WTC11 (cell line): ENCODE measurements at regions not wholly inside any gene's neighbourhood (a gene's known extent, or its start where the extent isn't known, plus 50 kb on each side); places are given as distances from the start of the nearest gene placed in this dataset.

Source experiments
- ATAC-seq: fragments of 200-7000 bp; cut with Tn5 transposase; 2 replicates; pipeline ENCODE4 v1.10.0; 2021; ENCODE audit warnings: mild to moderate bottlenecking, moderate library complexity
- CTCF ChIA-PET: fragments of 300-600 bp; sonication (Branson Sonifier 250); formaldehyde crosslinking; loops from one replicate; lab custom pipeline; 2021; ENCODE audit warnings: antibody characterized with exemption; lab: Charles Lee
- POLR2A ChIA-PET: fragments of 350-600 bp; sonication (Branson Sonifier 250); formaldehyde crosslinking; loops from one replicate; lab custom pipeline; 2021; ENCODE audit warnings: antibody characterized with exemption; lab: Charles Lee
- DNase-seq: peaks from one replicate; pipeline ENCODE4 v3.0.0; 2021; ENCODE audit warnings: low spot score
- H3K27ac Mint-ChIP-seq: 2 replicates; pipeline ENCODE4 v1.8.0; 2021; ENCODE audit warnings: mixed read lengths
- H3K27me3 Mint-ChIP-seq: 2 replicates; pipeline ENCODE4 v1.8.0; 2021; ENCODE audit warnings: low read depth, mild to moderate bottlenecking, moderate library complexity, mixed read lengths
- H3K36me3 Mint-ChIP-seq: 2 replicates; pipeline ENCODE4 v1.8.0; 2021; ENCODE audit warnings: mixed read lengths
- H3K4me1 Mint-ChIP-seq: 2 replicates; pipeline ENCODE4 v1.8.0; 2022; ENCODE audit warnings: mixed read lengths
- H3K4me3 Mint-ChIP-seq: 2 replicates; pipeline ENCODE4 v1.8.0; 2021; ENCODE audit warnings: mild to moderate bottlenecking, moderate library complexity, mixed read lengths
- H3K9me3 Mint-ChIP-seq: 2 replicates; pipeline ENCODE4 v1.8.0; 2021; ENCODE audit warnings: mixed read lengths
- AR ChIP-seq: fragments of 250-450 bp; sonication (Bioruptor Pico); IDR thresholded peaks from 2 replicates; pipeline ENCODE4 v1.9.0; 2021; ENCODE audit warnings: mild to moderate bottlenecking
- ARID4B ChIP-seq: sonication (generic); formaldehyde crosslinking; IDR thresholded peaks from 2 replicates; pipeline ENCODE4 v1.8.0; 2023; ENCODE audit warnings: missing genetic modification reagents, mild to moderate bottlenecking, borderline replicate concordance
- ATF2 ChIP-seq: sonication (generic); formaldehyde crosslinking; IDR thresholded peaks from 2 replicates; pipeline ENCODE4 v1.8.1; 2022; ENCODE audit warnings: low read depth, missing genetic modification reagents, borderline replicate concordance
- CBFB ChIP-seq: sonication (generic); formaldehyde crosslinking; IDR thresholded peaks from 2 replicates; pipeline ENCODE4 v1.8.1; 2022; ENCODE audit warnings: mild to moderate bottlenecking, low read depth, missing genetic modification reagents
- CREM ChIP-seq: sonication (generic); formaldehyde crosslinking; IDR thresholded peaks from 2 replicates; pipeline ENCODE4 v1.8.1; 2022; ENCODE audit warnings: mild to moderate bottlenecking, missing genetic modification reagents, moderate library complexity
- E2F1 ChIP-seq: sonication (generic); formaldehyde crosslinking; IDR thresholded peaks from 2 replicates; pipeline ENCODE4 v1.8.0; 2022; ENCODE audit warnings: mild to moderate bottlenecking, missing genetic modification reagents
- FOXJ3 ChIP-seq: sonication (generic); formaldehyde crosslinking; IDR thresholded peaks from 2 replicates; pipeline ENCODE4 v1.9.0; 2021; ENCODE audit warnings: missing genetic modification reagents, mild to moderate bottlenecking, borderline replicate concordance
- MXD4 ChIP-seq: fragments of 250-450 bp; sonication (Bioruptor Pico); IDR thresholded peaks from 2 replicates; pipeline ENCODE4 v1.8.0; 2021; ENCODE audit warnings: mild to moderate bottlenecking, moderate library complexity, borderline replicate concordance
- RORB ChIP-seq: fragments of 250-450 bp; sonication (Bioruptor Pico); IDR thresholded peaks from 2 replicates; pipeline ENCODE4 v1.9.0; 2021; ENCODE audit warnings: mild to moderate bottlenecking
- SP1 ChIP-seq: sonication (generic); formaldehyde crosslinking; conservative IDR thresholded peaks from 2 replicates; pipeline ENCODE4 v1.8.1; 2022; ENCODE audit warnings: missing genetic modification reagents
- TCF7 ChIP-seq: sonication (generic); formaldehyde crosslinking; IDR thresholded peaks from 2 replicates; pipeline ENCODE4 v1.8.0; 2022; ENCODE audit warnings: mild to moderate bottlenecking, low read depth, missing genetic modification reagents, moderate library complexity
- ZBTB43 ChIP-seq: sonication (generic); formaldehyde crosslinking; IDR thresholded peaks from 2 replicates; pipeline ENCODE4 v1.8.1; 2023; ENCODE audit warnings: mild to moderate bottlenecking, missing genetic modification reagents
- ZNF121 ChIP-seq: sonication (generic); formaldehyde crosslinking; IDR thresholded peaks from 2 replicates; pipeline ENCODE4 v1.8.0; 2023; ENCODE audit warnings: missing genetic modification reagents
- ZNF138 ChIP-seq: sonication (generic); formaldehyde crosslinking; conservative IDR thresholded peaks from 2 replicates; pipeline ENCODE4 v1.8.1; 2022; ENCODE audit warnings: mild to moderate bottlenecking, moderate library complexity, missing genetic modification reagents
- ZNF219 ChIP-seq: sonication (generic); formaldehyde crosslinking; IDR thresholded peaks from 2 replicates; pipeline ENCODE4 v1.8.0; 2023; ENCODE audit warnings: missing genetic modification reagents, mild to moderate bottlenecking, borderline replicate concordance
- ZNF281 ChIP-seq: sonication (generic); formaldehyde crosslinking; IDR thresholded peaks from 2 replicates; pipeline ENCODE4 v1.8.0; 2023; ENCODE audit warnings: mild to moderate bottlenecking, missing genetic modification reagents
- ZNF317 ChIP-seq: sonication (generic); formaldehyde crosslinking; IDR thresholded peaks from 2 replicates; pipeline ENCODE4 v1.8.1; 2023; ENCODE audit warnings: low read depth, mild to moderate bottlenecking, moderate library complexity, missing genetic modification reagents, borderline replicate concordance
- ZNF416 ChIP-seq: fragments of 250-450 bp; sonication (Bioruptor Pico); IDR thresholded peaks from 2 replicates; pipeline ENCODE4 v1.9.0; 2021; ENCODE audit warnings: mild to moderate bottlenecking, inconsistent platforms
- TF ChIP-seq, protein P1 (sequence below): fragments of 250-450 bp; sonication (Bioruptor Pico); IDR thresholded peaks from 2 replicates; pipeline ENCODE4 v1.9.0; 2021; ENCODE audit warnings: mild to moderate bottlenecking
- TF ChIP-seq, protein P2 (sequence below): sonication (generic); formaldehyde crosslinking; IDR thresholded peaks from 2 replicates; pipeline ENCODE4 v1.8.1; 2022; ENCODE audit warnings: low read depth, mild to moderate bottlenecking, moderate library complexity, missing genetic modification reagents, borderline replicate concordance

- TF ChIP-seq AR, result no peak
- TF ChIP-seq, all 79 proteins: peak for 0
- ATAC-seq (no peak), DNase-seq (no peak)
- H3K9me3 Mint-ChIP-seq, result no peaks in the 10 kb centered on the region
- no peaks in the 10 kb centered on the region for H3K36me3 Mint-ChIP-seq
- H3K4me3 Mint-ChIP-seq, result no peak overlapping the region
- peaks cover 18% of the 10 kb centered on the region for H3K4me1 Mint-ChIP-seq
- H3K27me3 Mint-ChIP-seq, result no peaks in the 10 kb centered on the region
- CTCF ChIA-PET, result no interaction called here
- POLR2A ChIA-PET, result no interaction called here
- H3K27ac Mint-ChIP-seq, result no peak overlapping the region
These were observed 202.7 kb upstream of the MARCKS start for GRCh38 chr6:113654396-113654795.

GRCh38 chr6:113655761-113656160 is 201.4 kb upstream of the MARCKS start:
- H3K4me1 Mint-ChIP-seq, result peaks cover 8% of the 10 kb centered on the region
- no peak overlapping the region for H3K4me3 Mint-ChIP-seq
- CTCF ChIA-PET, result no interaction called here
- no peak overlapping the region for H3K27ac Mint-ChIP-seq
- POLR2A ChIA-PET, result no interaction called here
- DNase-seq (no peak), ATAC-seq (no peak)
- H3K27me3 Mint-ChIP-seq, result no peaks in the 10 kb centered on the region
- H3K9me3 Mint-ChIP-seq, result no peaks in the 10 kb centered on the region
- no peaks in the 10 kb centered on the region for H3K36me3 Mint-ChIP-seq
- TF ChIP-seq E2F1 (CRISPR knock-in tag) (no peak), ZNF416 (CRISPR knock-in tag) (no peak), CREM (CRISPR knock-in tag) (no peak), ZNF281 (CRISPR knock-in tag) (no peak), TCF7 (no peak), ZNF317 (CRISPR knock-in tag) (no peak), ZNF138 (no peak), MXD4 (CRISPR knock-in tag) (no peak), RORB (no peak), ZNF121 (CRISPR knock-in tag) (no peak), CBFB (CRISPR knock-in tag) (no peak), ARID4B (CRISPR knock-in tag) (no peak), ATF2 (no peak), SP1 (no peak), ZBTB43 (no peak), ZNF219 (CRISPR knock-in tag) (no peak), FOXJ3 (CRISPR knock-in tag) (no peak)
- TF ChIP-seq, protein P1, sequence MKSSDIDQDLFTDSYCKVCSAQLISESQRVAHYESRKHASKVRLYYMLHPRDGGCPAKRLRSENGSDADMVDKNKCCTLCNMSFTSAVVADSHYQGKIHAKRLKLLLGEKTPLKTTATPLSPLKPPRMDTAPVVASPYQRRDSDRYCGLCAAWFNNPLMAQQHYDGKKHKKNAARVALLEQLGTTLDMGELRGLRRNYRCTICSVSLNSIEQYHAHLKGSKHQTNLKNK (CRISPR knock-in tag), result no peak
- TF ChIP-seq, protein P2, sequence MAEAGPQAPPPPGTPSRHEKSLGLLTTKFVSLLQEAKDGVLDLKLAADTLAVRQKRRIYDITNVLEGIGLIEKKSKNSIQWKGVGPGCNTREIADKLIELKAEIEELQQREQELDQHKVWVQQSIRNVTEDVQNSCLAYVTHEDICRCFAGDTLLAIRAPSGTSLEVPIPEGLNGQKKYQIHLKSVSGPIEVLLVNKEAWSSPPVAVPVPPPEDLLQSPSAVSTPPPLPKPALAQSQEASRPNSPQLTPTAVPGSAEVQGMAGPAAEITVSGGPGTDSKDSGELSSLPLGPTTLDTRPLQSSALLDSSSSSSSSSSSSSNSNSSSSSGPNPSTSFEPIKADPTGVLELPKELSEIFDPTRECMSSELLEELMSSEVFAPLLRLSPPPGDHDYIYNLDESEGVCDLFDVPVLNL, result no peak
